D341Med (cell line): ENCODE measurements at regions not wholly inside any gene's neighbourhood (a gene's known extent, or its start where the extent isn't known, plus 50 kb on each side); places are given as distances from the start of the nearest gene placed in this dataset.

Experiments
- DNase-seq: peaks from one replicate; pipeline ENCODE4 v3.0.0; 2012; ENCODE audit warnings: low spot score

GRCh38 chr6:1201547-1202200, 110.2 kb upstream of the FOXQ1 start:
- no peak for DNase-seq

- no peak for DNase-seq
Measured at GRCh38 chr6:1200409-1201101, 111.3 kb upstream of the FOXQ1 start.

- DNase-seq, result no peak
Measured at GRCh38 chr6:1200081-1200408, 111.9 kb upstream of the FOXQ1 start.

GRCh38 chr6:1197309-1197708, 114.6 kb upstream of the FOXQ1 start:
- no peak for DNase-seq

- DNase-seq, result peak; percentile 83
Measured at GRCh38 chr6:1191141-1191630, 120.7 kb upstream of the FOXQ1 start.

GRCh38 chr6:1190366-1190765, 121.5 kb upstream of the FOXQ1 start:
- no peak for DNase-seq

- DNase-seq, result no peak
Measured at GRCh38 chr6:1188199-1188598, 123.7 kb upstream of the FOXQ1 start.

GRCh38 chr6:1187293-1188131, 124.4 kb upstream of the FOXQ1 start:
- DNase-seq, result no peak

- no peak for DNase-seq
Measured at GRCh38 chr6:1184318-1184717, 127.6 kb upstream of the FOXQ1 start.

- DNase-seq, result no peak
Measured at GRCh38 chr6:1182722-1183521, 129.0 kb upstream of the FOXQ1 start.

GRCh38 chr6:1181939-1182605, 129.8 kb upstream of the FOXQ1 start:
- DNase-seq, result no peak

GRCh38 chr6:1179571-1180459, 132.1 kb upstream of the FOXQ1 start:
- DNase-seq, result no peak

GRCh38 chr6:1178590-1178989, 133.3 kb upstream of the FOXQ1 start:
- DNase-seq, result no peak

- no peak for DNase-seq
Measured at GRCh38 chr6:1176567-1176966, 135.3 kb upstream of the FOXQ1 start.

GRCh38 chr6:1175877-1176276, 136.0 kb upstream of the FOXQ1 start:
- no peak for DNase-seq

- DNase-seq, result no peak
Measured at GRCh38 chr6:1170794-1171193, 141.1 kb upstream of the FOXQ1 start.

- no peak for DNase-seq
Measured at GRCh38 chr6:1164600-1164999, 147.3 kb upstream of the FOXQ1 start.

- DNase-seq, result no peak
Measured at GRCh38 chr6:1163501-1163900, 148.4 kb upstream of the FOXQ1 start.

GRCh38 chr6:1162367-1163275, 149.3 kb upstream of the FOXQ1 start:
- no peak for DNase-seq
